H9 (cell line): ENCODE measurements at regions not wholly inside any gene's neighbourhood (a gene's known extent, or its start where the extent isn't known, plus 50 kb on each side); places are given as distances from the start of the nearest gene placed in this dataset.

Experiments used
- DNase-seq: peaks from one replicate; pipeline ENCODE4 v3.0.0-alpha.2; 2017
- H2AFZ ChIP-seq: one replicate; pipeline ENCODE4 v1.6.1; 2013; ENCODE audit warnings: mild to moderate bottlenecking, low read length, control low read depth, moderate library complexity
- H2AK5ac ChIP-seq: 2 replicates; pipeline ENCODE4 v1.6.1; 2013; ENCODE audit warnings: low read length, control low read depth, mixed read lengths; ENCODE audit not compliant: insufficient read length
- H2BK120ac ChIP-seq: one replicate; pipeline ENCODE4 v1.6.1; 2013; ENCODE audit warnings: low read depth, mild to moderate bottlenecking, low read length, control low read depth, inconsistent platforms; ENCODE audit not compliant: poor library complexity, severe bottlenecking
- H2BK12ac ChIP-seq: 2 replicates; pipeline ENCODE4 v1.6.1; 2013; ENCODE audit warnings: low read length, control low read depth, mixed read lengths, low read depth; ENCODE audit not compliant: insufficient read length
- H2BK15ac ChIP-seq: 2 replicates; pipeline ENCODE4 v1.6.1; 2013; ENCODE audit warnings: low read depth, low read length, control low read depth
- H2BK20ac ChIP-seq: one replicate; pipeline ENCODE4 v1.6.1; 2013; ENCODE audit warnings: low read depth, mild to moderate bottlenecking, low read length, control low read depth, inconsistent platforms; ENCODE audit not compliant: poor library complexity, severe bottlenecking
- H2BK5ac ChIP-seq: 2 replicates; pipeline ENCODE4 v1.6.1; 2013; ENCODE audit warnings: low read length, control low read depth, mixed read lengths; ENCODE audit not compliant: insufficient read length
- H3K14ac ChIP-seq: 2 replicates; pipeline ENCODE4 v1.6.1; 2013; ENCODE audit warnings: low read length, control low read depth; ENCODE audit not compliant: insufficient read depth
- H3K18ac ChIP-seq: 2 replicates; pipeline ENCODE4 v1.6.1; 2013; ENCODE audit warnings: low read depth, mild to moderate bottlenecking, mixed read lengths, low read length, control low read depth; ENCODE audit not compliant: insufficient read length
- H3K23ac ChIP-seq: 2 replicates; pipeline ENCODE4 v1.6.1; 2013; ENCODE audit warnings: low read length, control low read depth, mixed read lengths, low read depth; ENCODE audit not compliant: insufficient read length
- H3K23me2 ChIP-seq: 2 replicates; pipeline ENCODE4 v1.6.1; 2013; ENCODE audit warnings: low read depth, mild to moderate bottlenecking, mixed read lengths, low read length, control low read depth; ENCODE audit not compliant: insufficient read length, poor library complexity, severe bottlenecking
- H3K27ac ChIP-seq: 2 replicates; pipeline ENCODE4 v1.5.1; 2013; ENCODE audit warnings: low read length, control low read depth, mixed read lengths, low read depth; ENCODE audit not compliant: insufficient read length
- H3K27me3 ChIP-seq: 2 replicates; pipeline ENCODE4 v1.6.1; 2013; ENCODE audit warnings: low read length, control low read depth, inconsistent platforms; ENCODE audit not compliant: insufficient read depth
- H3K4ac ChIP-seq: 2 replicates; pipeline ENCODE4 v1.6.1; 2013; ENCODE audit warnings: low read depth, mild to moderate bottlenecking, control low read depth, inconsistent platforms, low read length, moderate library complexity
- H3K4me1 ChIP-seq: 2 replicates; pipeline ENCODE4 v1.6.1; 2013; ENCODE audit warnings: low read length, control low read depth, inconsistent platforms; ENCODE audit not compliant: insufficient read depth
- H3K4me2 ChIP-seq: 2 replicates; pipeline ENCODE4 v1.6.1; 2013; ENCODE audit warnings: low read length, control low read depth, mixed read lengths; ENCODE audit not compliant: insufficient read length, insufficient read depth
- H3K56ac ChIP-seq: 2 replicates; pipeline ENCODE4 v1.6.1; 2013; ENCODE audit warnings: low read depth, mild to moderate bottlenecking, mixed read lengths, low read length, control low read depth; ENCODE audit not compliant: insufficient read length
- H3K79me1 ChIP-seq: 2 replicates; pipeline ENCODE4 v1.6.1; 2013; ENCODE audit warnings: low read depth, mild to moderate bottlenecking, moderate library complexity, low read length, control low read depth, inconsistent platforms; ENCODE audit not compliant: insufficient read depth, poor library complexity, severe bottlenecking
- H3K79me2 ChIP-seq: 2 replicates; pipeline ENCODE4 v1.6.1; 2013; ENCODE audit warnings: low read length, control low read depth, inconsistent platforms; ENCODE audit not compliant: insufficient read depth
- H3K9ac ChIP-seq: 2 replicates; pipeline ENCODE4 v1.6.1; 2013; ENCODE audit warnings: low read length, control low read depth, mixed read lengths; ENCODE audit not compliant: insufficient read length; ENCODE audit errors: extremely low read depth
- H3K9me3 ChIP-seq: one replicate; pipeline ENCODE4 v1.6.1; 2013; ENCODE audit warnings: low read depth, low read length, inconsistent platforms; ENCODE audit not compliant: control insufficient read depth
- H3T11ph ChIP-seq: one replicate; pipeline ENCODE4 v1.6.1; 2013; ENCODE audit warnings: mild to moderate bottlenecking, low read length, control low read depth, inconsistent platforms
- H4K20me1 ChIP-seq: one replicate; pipeline ENCODE4 v1.6.1; 2013; ENCODE audit not compliant: control insufficient read depth, insufficient read length, insufficient read depth
- H4K5ac ChIP-seq: 2 replicates; pipeline ENCODE4 v1.6.1; 2013; ENCODE audit warnings: low read depth, mild to moderate bottlenecking, mixed read lengths, low read length, control low read depth; ENCODE audit not compliant: insufficient read length
- H4K8ac ChIP-seq: replicated peaks from 2 replicates; pipeline ENCODE4 v1.6.1; 2013; ENCODE audit warnings: low read length, control low read depth, mixed read lengths, low read depth; ENCODE audit not compliant: insufficient read length
- H4K91ac ChIP-seq: 2 replicates; pipeline ENCODE4 v1.6.1; 2013; ENCODE audit warnings: low read depth, mild to moderate bottlenecking, moderate library complexity, mixed read lengths, low read length, control low read depth; ENCODE audit not compliant: insufficient read length
- H3K27ac Mint-ChIP-seq, 3 experiments: 2 replicates in 2 of 3; 3 replicates in 1 of 3; pipeline ENCODE4 v1.8.0; 2020 to 2021; ENCODE audit warnings: mixed read lengths in 3 of 3, mild to moderate bottlenecking in 1 of 3, moderate library complexity in 1 of 3
- H3K27me3 Mint-ChIP-seq: 2 replicates; pipeline ENCODE4 v1.8.0; 2021; ENCODE audit warnings: low read depth, mild to moderate bottlenecking, moderate library complexity, mixed read lengths
- H3K36me3 Mint-ChIP-seq, 3 experiments: 2 replicates in 2 of 3; 3 replicates in 1 of 3; pipeline ENCODE4 v1.8.0; 2020 to 2021; ENCODE audit warnings: low read depth in 3 of 3, mixed read lengths in 3 of 3; ENCODE audit not compliant: insufficient read depth in 1 of 3
- H3K4me1 Mint-ChIP-seq, 2 experiments: 2 replicates each; pipeline ENCODE4 v1.8.0; 2020; ENCODE audit warnings: mixed read lengths in 2 of 2
- H3K4me3 Mint-ChIP-seq, 2 experiments: 2 replicates in 1 of 2; 3 replicates in 1 of 2; pipeline ENCODE4 v1.8.0; 2020 to 2021; ENCODE audit warnings: mild to moderate bottlenecking in 2 of 2, mixed read lengths in 2 of 2, moderate library complexity in 1 of 2
- H3K9me3 Mint-ChIP-seq, 2 experiments: 2 replicates in 1 of 2; 3 replicates in 1 of 2; pipeline ENCODE4 v1.8.0; 2020; ENCODE audit warnings: mild to moderate bottlenecking in 2 of 2, mixed read lengths in 2 of 2, moderate library complexity in 1 of 2
- CTCF ChIP-seq: fragments of 200-600 bp; sonication (generic); conservative IDR thresholded peaks from 3 replicates; pipeline ENCODE4 v1.8.0; 2021; ENCODE audit warnings: antibody characterized with exemption, mild to moderate bottlenecking
- WGBS: extraction: QIAGEN DNeasy Blood & Tissue Kit; methylation state at CpG from one replicate; pipeline ENCODE4 v1.1.7; 2013; ENCODE audit warnings: missing lambda C conversion rate, low lambda C conversion rate, mixed read lengths; ENCODE audit not compliant: insufficient read length; ENCODE audit errors: extremely low coverage; 5-methylcytosine and 5-hydroxymethylcytosine counted together

GRCh38 chr2:52775674-52776073 lies 991.9 kb upstream of the CHAC2 start:
- no peak overlapping the region for H2AFZ ChIP-seq
- no peak overlapping the region for H3K9ac ChIP-seq
- H3K23ac ChIP-seq: no peak overlapping the region
- H3K4me2 ChIP-seq: no peak overlapping the region
- H2BK15ac ChIP-seq: no peak overlapping the region
- no peaks in the 10 kb centered on the region for H3K9me3 ChIP-seq
- H3K56ac ChIP-seq: no peak overlapping the region
- H3K36me3 Mint-ChIP-seq: peaks cover 0 to 2% (median 2%) of the 10 kb centered on the region in 3 experiments; a peak in 3 of 7 replicates
- no peak overlapping the region for H3K27ac Mint-ChIP-seq
- no peak for TF ChIP-seq CTCF
- H3K9me3 Mint-ChIP-seq: peaks cover 6 to 11% of the 10 kb centered on the region in 2 experiments; a peak in 3 of 5 replicates
- no peak overlapping the region for H4K5ac ChIP-seq
- no peak overlapping the region for H3K4me3 Mint-ChIP-seq
- no peaks in the 10 kb centered on the region for H3K4me1 Mint-ChIP-seq
- H4K8ac ChIP-seq: no peak overlapping the region
- no peak overlapping the region for H2BK5ac ChIP-seq
- H3K27me3 ChIP-seq: no peaks in the 10 kb centered on the region
- H3T11ph ChIP-seq: no peak overlapping the region
- no peaks in the 10 kb centered on the region for H3K23me2 ChIP-seq
- WGBS: no CpG with 5 or more reads among the region's 2 CpGs
- H3K79me2 ChIP-seq: no peaks in the 10 kb centered on the region
- H2BK12ac ChIP-seq: no peak overlapping the region
- no peak for DNase-seq
- no peak overlapping the region for H3K27ac ChIP-seq
- H4K20me1 ChIP-seq: no peaks in the 10 kb centered on the region
- no peak overlapping the region for H2BK20ac ChIP-seq
- no peak overlapping the region for H2BK120ac ChIP-seq
- H3K79me1 ChIP-seq: no peaks in the 10 kb centered on the region
- H3K14ac ChIP-seq: no peak overlapping the region
- H3K4me1 ChIP-seq: no peaks in the 10 kb centered on the region
- no peak overlapping the region for H2AK5ac ChIP-seq
- no peak overlapping the region for H4K91ac ChIP-seq
- H3K27me3 Mint-ChIP-seq: no peaks in the 10 kb centered on the region
- H3K18ac ChIP-seq: no peak overlapping the region
- no peak overlapping the region for H3K4ac ChIP-seq
